HG02981 (cell line): ENCODE measurements at regions not wholly inside any gene's neighbourhood (a gene's known extent, or its start where the extent isn't known, plus 50 kb on each side); places are given as distances from the start of the nearest gene placed in this dataset.
"Not testable (repeated sequence)": the region's sequence is repeated elsewhere in the genome, so short reads cannot be mapped to it uniquely, and the experiment has no call there.

ENCODE experiments used
- ATAC-seq: cut with Tn5 transposase; IDR thresholded peaks from one replicate; pipeline ENCODE4 v1.9.1; 2021; ENCODE audit warnings: mild to moderate bottlenecking, moderate library complexity; ENCODE audit not compliant: unreplicated experiment

GRCh38 chr4:77220828-77221613 lies 64.0 kb downstream of the CCNG2 start:
- no peak for ATAC-seq

GRCh38 chr4:77225022-77225421 lies 68.0 kb downstream of the CCNG2 start:
- ATAC-seq: no peak

GRCh38 chr4:77226939-77227705 lies 70.1 kb downstream of the CCNG2 start:
- no peak for ATAC-seq

- ATAC-seq: no peak
These were observed 72.4 kb downstream of the CCNG2 start for GRCh38 chr4:77229433-77229832.

- no peak for ATAC-seq
These were observed 75.6 kb downstream of the CCNG2 start for GRCh38 chr4:77232653-77233052.

GRCh38 chr4:77235289-77235854 lies 78.4 kb downstream of the CCNG2 start:
- no peak for ATAC-seq

GRCh38 chr4:77236806-77237205 lies 79.8 kb downstream of the CCNG2 start:
- no peak for ATAC-seq

- peak; percentile 80 for ATAC-seq
These were observed 83.6 kb downstream of the CCNG2 start for GRCh38 chr4:77240469-77241066.

GRCh38 chr4:77248805-77249204 lies 91.8 kb downstream of the CCNG2 start:
- ATAC-seq: no peak

- ATAC-seq: no peak
These were observed 94.7 kb downstream of the CCNG2 start for GRCh38 chr4:77251751-77252150.

- ATAC-seq: no peak
These were observed 106.2 kb downstream of the CCNG2 start for GRCh38 chr4:77263247-77263646.

GRCh38 chr4:77263976-77264375 lies 107.0 kb downstream of the CCNG2 start:
- not testable (repeated sequence) for ATAC-seq

- ATAC-seq: no peak
These were observed 107.8 kb downstream of the CCNG2 start for GRCh38 chr4:77264826-77265225.

- no peak for ATAC-seq
These were observed 111.1 kb downstream of the CCNG2 start for GRCh38 chr4:77268108-77268507.

- no peak for ATAC-seq
These were observed 112.5 kb downstream of the CCNG2 start for GRCh38 chr4:77269505-77269904.

GRCh38 chr4:77273412-77273811 lies 116.4 kb downstream of the CCNG2 start:
- ATAC-seq: no peak

- ATAC-seq: not testable (repeated sequence)
These were observed 122.1 kb downstream of the CCNG2 start for GRCh38 chr4:77279114-77279513.

- ATAC-seq: no peak
These were observed 125.3 kb downstream of the CCNG2 start for GRCh38 chr4:77282305-77282704.

- no peak for ATAC-seq
These were observed 127.0 kb downstream of the CCNG2 start for GRCh38 chr4:77284036-77284435.

- ATAC-seq: no peak
These were observed 129.9 kb downstream of the CCNG2 start for GRCh38 chr4:77286906-77287305.

GRCh38 chr4:77293426-77293825 lies 136.4 kb downstream of the CCNG2 start:
- ATAC-seq: no peak
